ENCODE measurements at regions not wholly inside any gene's neighbourhood (a gene's known extent, or its start where the extent isn't known, plus 50 kb on each side); places are given as distances from the start of the nearest gene placed in this dataset.

DNA sequence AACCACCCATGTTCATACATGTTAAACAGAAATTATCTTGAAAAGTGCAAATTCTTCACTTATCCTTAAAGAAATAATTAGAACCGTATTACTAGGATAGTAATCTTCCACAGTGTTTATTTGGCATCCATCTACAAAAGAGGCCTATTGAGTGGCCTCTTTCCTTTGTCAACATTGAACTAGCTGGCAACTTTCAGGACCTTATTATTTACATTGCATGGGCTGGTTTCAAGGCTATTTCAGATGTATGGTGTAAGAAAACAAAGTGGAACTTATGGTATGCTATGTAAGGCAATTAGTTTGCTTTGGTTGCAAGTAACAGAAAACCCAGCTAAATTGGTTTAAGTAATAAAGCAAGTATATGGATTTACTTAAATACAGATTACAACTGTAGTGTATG is 324.6 kb downstream of the RBM43 start:
- no peak for TF ChIP-seq CTCF (IDR thresholded peaks at IDR 0.05)
- TF ChIP-seq POLR2A (IDR thresholded peaks at IDR 0.05), result no peak
